HEK293 (cell line): ENCODE measurements at regions not wholly inside any gene's neighbourhood (a gene's known extent, or its start where the extent isn't known, plus 50 kb on each side); places are given as distances from the start of the nearest gene placed in this dataset.

Experiments used
- CTCF ChIA-PET: fragments of 350-600 bp; formaldehyde crosslinking; extraction: SDS; loops from one replicate; lab custom pipeline; 2021; ENCODE audit warnings: antibody characterized with exemption; lab: Yijun Ruan, JAX
- POLR2A ChIA-PET: fragments of 300-600 bp; formaldehyde crosslinking; extraction: SDS; loops from one replicate; lab custom pipeline; 2020; ENCODE audit warnings: antibody characterized with exemption, inconsistent platforms; lab: Yijun Ruan, JAX
- H3K27ac ChIP-seq: fragments of 200-500 bp; sonication (Bioruptor generic); 2 replicates; pipeline ENCODE4 v1.5.1; 2014; ENCODE audit warnings: low read depth, low read length, control low read depth, inconsistent platforms; ENCODE audit errors: extremely low read depth
- H3K36me3 ChIP-seq, 2 experiments: fragments of 200-500 bp in 1 of 2; sonication (Bioruptor generic) in 1 of 2; 1 replicate in 1 of 2; 2 replicates in 1 of 2; pipeline ENCODE4 v1.5.1; 2014 to 2017; ENCODE audit warnings: inconsistent platforms in 2 of 2, low read length in 2 of 2; ENCODE audit not compliant: control insufficient read depth in 2 of 2, insufficient read depth in 1 of 2
- H3K4me1 ChIP-seq: fragments of 200-500 bp; sonication (Bioruptor generic); 2 replicates; pipeline ENCODE4 v1.5.1; 2014; ENCODE audit warnings: mild to moderate bottlenecking, low read length, inconsistent platforms; ENCODE audit not compliant: control insufficient read depth, insufficient read depth
- H3K4me3 ChIP-seq: 2 replicates; pipeline ENCODE4 v1.5.1; 2011; ENCODE audit warnings: low read depth, mild to moderate bottlenecking, control low read depth, low read length, moderate library complexity
- H3K9me3 ChIP-seq: fragments of 200-500 bp; sonication (Bioruptor generic); 2 replicates; pipeline ENCODE4 v1.5.1; 2014; ENCODE audit warnings: low read depth, low read length, inconsistent platforms; ENCODE audit not compliant: control insufficient read depth, insufficient read depth
- BCL11A ChIP-seq: fragments of 450-650 bp; formaldehyde crosslinking; IDR thresholded peaks from 2 replicates; pipeline ENCODE4 v1.5.1; 2016; ENCODE audit warnings: low read depth, missing biosample characterization, missing genetic modification characterization
- CTCF ChIP-seq: fragments of 450-650 bp; formaldehyde crosslinking; IDR thresholded peaks from 2 replicates; pipeline ENCODE4 v1.5.1; 2016; ENCODE audit warnings: missing biosample characterization, missing genetic modification characterization
- FEZF1 ChIP-seq: fragments of 450-650 bp; formaldehyde crosslinking; IDR thresholded peaks from 2 replicates; pipeline ENCODE4 v1.5.1; 2016; ENCODE audit warnings: missing biosample characterization, missing genetic modification characterization
- PRDM1 ChIP-seq: fragments of 450-650 bp; formaldehyde crosslinking; IDR thresholded peaks from 2 replicates; pipeline ENCODE4; 2016; ENCODE audit warnings: missing biosample characterization, missing genetic modification characterization
- PRDM4 ChIP-seq: fragments of 450-650 bp; formaldehyde crosslinking; IDR thresholded peaks from 2 replicates; pipeline ENCODE4 v1.5.1; 2017; ENCODE audit warnings: missing biosample characterization, missing genetic modification characterization
- TRIM28 ChIP-seq: IDR thresholded peaks from 2 replicates; pipeline ENCODE4 v1.6.1; 2011; ENCODE audit warnings: low read length, control low read depth, borderline replicate concordance
- ZNF132 ChIP-seq: fragments of 450-650 bp; formaldehyde crosslinking; IDR thresholded peaks from 2 replicates; pipeline ENCODE4 v1.5.1; 2017; ENCODE audit warnings: missing biosample characterization, missing genetic modification characterization, borderline replicate concordance
- ZNF18 ChIP-seq: fragments of 450-650 bp; formaldehyde crosslinking; IDR thresholded peaks from 2 replicates; pipeline ENCODE4 v1.5.1; 2016; ENCODE audit warnings: missing biosample characterization, missing genetic modification characterization
- ZNF19 ChIP-seq: fragments of 450-650 bp; formaldehyde crosslinking; IDR thresholded peaks from 2 replicates; pipeline ENCODE4; 2016; ENCODE audit warnings: missing biosample characterization, missing genetic modification characterization, low read depth
- ZNF2 ChIP-seq: fragments of 450-650 bp; formaldehyde crosslinking; IDR thresholded peaks from 2 replicates; pipeline ENCODE4 v1.5.1; 2016; ENCODE audit warnings: missing biosample characterization, missing genetic modification characterization
- ZNF280C ChIP-seq: fragments of 450-650 bp; formaldehyde crosslinking; IDR thresholded peaks from 2 replicates; pipeline ENCODE4 v1.5.1; 2016; ENCODE audit warnings: missing biosample characterization, missing genetic modification characterization
- ZNF311 ChIP-seq: fragments of 450-650 bp; formaldehyde crosslinking; IDR thresholded peaks from 2 replicates; pipeline ENCODE4 v1.5.1; 2017; ENCODE audit warnings: missing biosample characterization, missing genetic modification characterization, borderline replicate concordance
- ZNF324 ChIP-seq: fragments of 450-650 bp; formaldehyde crosslinking; IDR thresholded peaks from 2 replicates; pipeline ENCODE4 v1.5.1; 2016; ENCODE audit warnings: missing biosample characterization, missing genetic modification characterization
- ZNF335 ChIP-seq: fragments of 450-650 bp; formaldehyde crosslinking; conservative IDR thresholded peaks from 2 replicates; pipeline ENCODE4 v1.5.1; 2016; ENCODE audit warnings: missing biosample characterization, missing genetic modification characterization
- ZNF426 ChIP-seq: fragments of 450-650 bp; formaldehyde crosslinking; IDR thresholded peaks from 2 replicates; pipeline ENCODE4 v1.5.1; 2017; ENCODE audit warnings: missing biosample characterization, missing genetic modification characterization, mild to moderate bottlenecking, inconsistent platforms, moderate library complexity
- ZNF510 ChIP-seq: fragments of 450-650 bp; formaldehyde crosslinking; IDR thresholded peaks from 2 replicates; pipeline ENCODE4 v1.5.1; 2018; ENCODE audit warnings: mild to moderate bottlenecking, missing genetic modification characterization, missing biosample characterization; ENCODE audit not compliant: insufficient replicate concordance
- ZNF585B ChIP-seq: fragments of 450-650 bp; formaldehyde crosslinking; IDR thresholded peaks from 2 replicates; pipeline ENCODE4 v1.5.1; 2016; ENCODE audit warnings: missing biosample characterization, missing genetic modification characterization
- ZNF610 ChIP-seq: fragments of 450-650 bp; formaldehyde crosslinking; IDR thresholded peaks from 2 replicates; pipeline ENCODE4 v1.5.1; 2016; ENCODE audit warnings: missing biosample characterization, missing genetic modification characterization, borderline replicate concordance
- ZNF623 ChIP-seq: fragments of 450-650 bp; formaldehyde crosslinking; IDR thresholded peaks from 2 replicates; pipeline ENCODE4 v1.5.1; 2016; ENCODE audit warnings: missing biosample characterization, missing genetic modification characterization
- ZNF629 ChIP-seq: fragments of 450-650 bp; formaldehyde crosslinking; IDR thresholded peaks from 2 replicates; pipeline ENCODE4 v1.5.1; 2017; ENCODE audit warnings: missing biosample characterization, missing genetic modification characterization
- ZSCAN23 ChIP-seq: fragments of 450-650 bp; formaldehyde crosslinking; IDR thresholded peaks from 2 replicates; pipeline ENCODE4 v1.5.1; 2016; ENCODE audit warnings: missing biosample characterization, missing genetic modification characterization

- TF ChIP-seq ZNF280C (tag by site-specific recombination) (no peak), ZNF132 (tag by site-specific recombination) (no peak), ZNF623 (tag by site-specific recombination) (no peak), CTCF (no peak), ZNF19 (tag by site-specific recombination) (no peak), ZNF324 (tag by site-specific recombination) (no peak), ZNF2 (tag by site-specific recombination) (no peak), ZNF426 (tag by site-specific recombination) (no peak), ZNF585B (tag by site-specific recombination) (no peak)
Measured at GRCh38 chr3:34876997-34877396, 762.3 kb upstream of the ARPP21 start (continued).

- POLR2A ChIA-PET, result no interaction called here
- TF ChIP-seq BCL11A (tag by site-specific recombination), result no peak
- no peak for TF ChIP-seq PRDM4
- no peak for TF ChIP-seq ZNF585B (tag by site-specific recombination)
- no peak for TF ChIP-seq ZNF18 (tag by site-specific recombination)
- TF ChIP-seq FEZF1 (tag by site-specific recombination), result no peak
- no peak for TF ChIP-seq PRDM1 (tag by site-specific recombination)
- no peak for TF ChIP-seq ZNF335 (tag by site-specific recombination)
- no peak for TF ChIP-seq ZNF610 (tag by site-specific recombination)
- no peak for TF ChIP-seq ZNF629 (tag by site-specific recombination)
- TF ChIP-seq ZSCAN23 (tag by site-specific recombination), result no peak
- no peak for TF ChIP-seq ZNF311 (tag by site-specific recombination)
- no peak for TF ChIP-seq ZNF510 (tag by site-specific recombination)
- TF ChIP-seq TRIM28, result no peak
- no peak for TF ChIP-seq ZNF623 (tag by site-specific recombination)
- TF ChIP-seq, all 188 proteins: peak for 0
- no peak overlapping the region for H3K27ac ChIP-seq
- H3K36me3 ChIP-seq, result no peaks in the 10 kb centered on the region
- CTCF ChIA-PET, result interaction anchor here (0.6 kb wide), 1 partner anchor 45 kb away, joined by 3 read pairs; no protein-coding TSS in a partner anchor
- H3K4me3 ChIP-seq, result no peak overlapping the region
- no peaks in the 10 kb centered on the region for H3K9me3 ChIP-seq
- no peaks in the 10 kb centered on the region for H3K4me1 ChIP-seq
Measured at GRCh38 chr3:34878488-34878887, 760.8 kb upstream of the ARPP21 start.
